Tibial nerve (tissue), 3 donors: ENCODE measurements at regions not wholly inside any gene's neighbourhood (a gene's known extent, or its start where the extent isn't known, plus 50 kb on each side); places are given as distances from the start of the nearest gene placed in this dataset.
"Not testable (repeated sequence)": the region's sequence is repeated elsewhere in the genome, so short reads cannot be mapped to it uniquely, and the experiment has no call there.

Source experiments
- CTCF ChIP-seq, 5 experiments: fragments of 200-600 bp in 3 of 5; fragments of 450-650 bp in 2 of 5; sonication (generic) in 3 of 5; IDR thresholded peaks; one replicate each; pipeline ENCODE4 v1.5.1; 2016 to 2019; ENCODE audit warnings: antibody characterized with exemption in 5 of 5, mild to moderate bottlenecking in 3 of 5, moderate library complexity in 2 of 5
- POLR2A ChIP-seq, 2 donors: fragments of 450-650 bp; IDR thresholded peaks; one replicate each; pipeline ENCODE4 v1.6.1; 2017; ENCODE audit warnings: antibody characterized with exemption in 2 of 2, mild to moderate bottlenecking in 2 of 2, moderate library complexity in 2 of 2

DNA sequence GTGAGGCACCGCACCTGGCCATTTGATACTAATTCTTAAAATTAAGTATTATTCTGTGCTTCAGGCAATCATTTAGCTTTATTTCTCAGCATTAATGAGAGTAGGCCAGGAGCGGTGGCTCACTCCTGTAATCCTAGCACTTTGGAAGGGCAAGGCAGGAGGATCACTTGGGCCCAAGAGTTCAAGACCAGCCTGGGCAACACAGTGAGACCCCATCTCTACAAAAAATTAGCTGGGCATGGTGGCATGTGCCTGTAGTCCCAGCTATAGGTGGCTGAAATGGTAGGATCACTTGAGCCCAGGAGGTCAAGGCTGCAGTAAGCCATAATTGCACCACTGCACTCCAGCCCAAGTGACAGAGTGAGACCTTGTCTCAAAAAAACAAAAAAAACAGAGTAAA lies 195.3 kb upstream of the SEMA6A start:
- TF ChIP-seq CTCF, POLR2A (IDR thresholded peaks at IDR 0.05): not testable (repeated sequence)
